Adrenal gland (tissue), 9 donors: ENCODE measurements at regions not wholly inside any gene's neighbourhood (a gene's known extent, or its start where the extent isn't known, plus 50 kb on each side); places are given as distances from the start of the nearest gene placed in this dataset.
A peak's percentile ranks its signal among the peaks of the same experiment; 100 is the strongest.

ENCODE experiments used
- DNase-seq, 7 donors: peaks; one replicate each; pipeline ENCODE4 v3.0.0-alpha.2; 2019 to 2020
- H3K27ac ChIP-seq, 5 donors: fragments of 200-600 bp; sonication (generic) in 4 of 5; 1 replicate in 3 of 5; 2 replicates in 2 of 5; pipeline versions ENCODE4 v1.5.1 to v1.8.0; 2016 to 2020; ENCODE audit warnings: mild to moderate bottlenecking in 1 of 5
- H3K27me3 ChIP-seq: fragments of 200-600 bp; 2 replicates; pipeline ENCODE4 v1.8.0; 2021
- H3K36me3 ChIP-seq, 2 donors: fragments of 200-600 bp; replicated peaks in 1 of 2; 1 replicate in 1 of 2; 2 replicates in 1 of 2; pipeline versions ENCODE4 v1.5.1 to v1.8.0; 2018 to 2022
- H3K4me1 ChIP-seq, 2 donors: fragments of 200-600 bp; replicated peaks in 1 of 2; 1 replicate in 1 of 2; 2 replicates in 1 of 2; pipeline versions ENCODE4 v1.5.1 to v1.8.0; 2018 to 2021
- H3K4me3 ChIP-seq, 4 donors: fragments of 200-600 bp; sonication (generic) in 3 of 4; one replicate each; pipeline ENCODE4 v1.5.1; 2016 to 2018
- H3K9me3 ChIP-seq, 3 donors: fragments of 200-600 bp; sonication (generic) in 1 of 3; replicated peaks in 1 of 3; 1 replicate in 2 of 3; 2 replicates in 1 of 3; pipeline versions ENCODE4 v1.5.1 to v1.8.0; 2016 to 2021
- CTCF ChIP-seq, 6 experiments: fragments of 450-650 bp in 4 of 6; fragments of 200-600 bp in 2 of 6; sonication (generic) in 1 of 6; IDR thresholded peaks; 1 replicate in 5 of 6; 2 replicates in 1 of 6; pipeline versions ENCODE4 v1.5.1 to v1.8.0; 2016 to 2021; ENCODE audit warnings: antibody characterized with exemption in 6 of 6, mild to moderate bottlenecking in 2 of 6, moderate library complexity in 1 of 6
- POLR2A ChIP-seq, 2 donors: fragments of 450-650 bp; IDR thresholded peaks; one replicate each; pipeline ENCODE4 v1.6.1; 2017; ENCODE audit warnings: antibody characterized with exemption in 2 of 2, mild to moderate bottlenecking in 2 of 2, moderate library complexity in 1 of 2
- WGBS, 4 donors: extraction: QIAGEN DNeasy Blood & Tissue Kit in 2 of 4; methylation state at CpG; one replicate each; pipeline versions ENCODE4 v1.1.5 to v1.1.7; 2013 to 2017; 5-methylcytosine and 5-hydroxymethylcytosine counted together
- intact Hi-C, 2 donors: fragments of 100-400 bp; cut with DNase I; formaldehyde crosslinking; loops; one replicate each; pipeline versions ENCODE4 v1.14.1 to v1.15.0; 2022 to 2023
- donor health status: healthy with polysubstance abuse.
- donor health status: Bipolar disorder and iron deficiency.
- donor health status: DM: yes; HTN: yes; CAD: no.
- donor health status: DM: no; HTN: no; CAD: no.
- donor health status: DM: no; HTN: no; CAD: no.

GRCh38 chr2:20147351-20147750, 77.6 kb downstream of the SDC1 start:
- H3K9me3 ChIP-seq, result no peaks in the 10 kb centered on the region
- TF ChIP-seq CTCF (IDR thresholded peaks at IDR 0.05) (no peak), POLR2A (IDR thresholded peaks at IDR 0.05) (no peak)
- no peaks in the 10 kb centered on the region for H3K36me3 ChIP-seq
- DNase-seq, result no peak
- H3K27me3 ChIP-seq, result no peaks in the 10 kb centered on the region
- no peaks in the 10 kb centered on the region for H3K4me1 ChIP-seq
- 85 to 88% (median 87%) methylated on average over 3 of the region's 3 CpGs for WGBS, 4 donors
- intact Hi-C loops, result no loop called here
- H3K4me3 ChIP-seq, result no peak overlapping the region
- H3K27ac ChIP-seq, result no peak overlapping the region

- intact Hi-C loops, result no loop called here
- 79 to 89% (median 84%) methylated on average over 2 of the region's 2 CpGs for WGBS, 4 donors
- H3K4me1 ChIP-seq, result no peaks in the 10 kb centered on the region
- no peaks in the 10 kb centered on the region for H3K27me3 ChIP-seq
- H3K9me3 ChIP-seq, result no peaks in the 10 kb centered on the region
- no peak overlapping the region for H3K4me3 ChIP-seq
- H3K36me3 ChIP-seq, result no peaks in the 10 kb centered on the region
- H3K27ac ChIP-seq, result no peak overlapping the region
- TF ChIP-seq CTCF (IDR thresholded peaks at IDR 0.05), result no peak
- no peak for TF ChIP-seq POLR2A (IDR thresholded peaks at IDR 0.05)
- DNase-seq, result no peak
These were observed 78.5 kb downstream of the SDC1 start for GRCh38 chr2:20146401-20146800.

GRCh38 chr2:20145497-20146193, 79.3 kb downstream of the SDC1 start:
- Histone ChIP-seq H3K4me3 (no peak overlapping the region), H3K27ac (no peak overlapping the region), H3K36me3 (no peaks in the 10 kb centered on the region), H3K9me3 (no peaks in the 10 kb centered on the region), H3K27me3 (no peaks in the 10 kb centered on the region), H3K4me1 (no peaks in the 10 kb centered on the region)
- TF ChIP-seq POLR2A (IDR thresholded peaks at IDR 0.05) (no peak), CTCF (IDR thresholded peaks at IDR 0.05) (no peak)
- WGBS, 4 donors, result 64 to 81% (median 69%) methylated on average over 9 to 11 of the region's 11 CpGs
- peak in 1 of 7 donors; percentile 8 for DNase-seq
- intact Hi-C loops, result no loop called here

- intact Hi-C loops, result no loop called here
- TF ChIP-seq CTCF (IDR thresholded peaks at IDR 0.05), result no peak
- no peak for TF ChIP-seq POLR2A (IDR thresholded peaks at IDR 0.05)
These were observed 80.1 kb downstream of the SDC1 start for GRCh38 chr2:20144861-20145260.

More at GRCh38 chr2:20144861-20145260, 80.1 kb downstream of the SDC1 start:
- WGBS, 4 donors, result 70 to 82% (median 81%) methylated on average over 6 of the region's 6 CpGs
- H3K27ac ChIP-seq, result no peak overlapping the region
- no peaks in the 10 kb centered on the region for H3K4me1 ChIP-seq
- no peak for DNase-seq
- no peaks in the 10 kb centered on the region for H3K27me3 ChIP-seq
- H3K36me3 ChIP-seq, result no peaks in the 10 kb centered on the region
- no peaks in the 10 kb centered on the region for H3K9me3 ChIP-seq
- H3K4me3 ChIP-seq, result no peak overlapping the region
